ENCODE measurements at regions not wholly inside any gene's neighbourhood (a gene's known extent, or its start where the extent isn't known, plus 50 kb on each side); places are given as distances from the start of the nearest gene placed in this dataset.

DNA sequence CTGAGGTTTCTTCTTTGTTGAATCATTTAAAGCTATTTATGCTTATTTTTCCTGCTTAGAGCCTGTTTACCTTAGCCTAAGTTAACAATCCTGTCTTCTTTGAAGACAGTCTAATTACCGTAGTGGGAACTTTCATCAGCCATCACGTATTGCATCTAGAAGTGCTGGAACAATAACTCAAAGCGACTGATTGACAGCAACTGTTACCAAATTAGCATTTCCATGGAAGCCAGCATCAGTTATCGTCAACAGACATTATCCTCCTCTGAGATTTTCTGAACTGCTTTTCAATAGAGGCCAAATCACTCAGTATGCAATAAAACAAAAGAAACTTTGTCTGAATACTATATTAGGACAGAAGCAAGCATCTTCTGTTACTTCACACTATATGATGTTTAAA, 433.3 kb upstream of the SLITRK1 start:
- no peak for TF ChIP-seq POLR2A (IDR thresholded peaks at IDR 0.05)
- no peak for TF ChIP-seq POLR2AphosphoS5 (IDR thresholded peaks at IDR 0.05)
- no peak for TF ChIP-seq EP300 (IDR thresholded peaks at IDR 0.05)
- TF ChIP-seq, protein P1, sequence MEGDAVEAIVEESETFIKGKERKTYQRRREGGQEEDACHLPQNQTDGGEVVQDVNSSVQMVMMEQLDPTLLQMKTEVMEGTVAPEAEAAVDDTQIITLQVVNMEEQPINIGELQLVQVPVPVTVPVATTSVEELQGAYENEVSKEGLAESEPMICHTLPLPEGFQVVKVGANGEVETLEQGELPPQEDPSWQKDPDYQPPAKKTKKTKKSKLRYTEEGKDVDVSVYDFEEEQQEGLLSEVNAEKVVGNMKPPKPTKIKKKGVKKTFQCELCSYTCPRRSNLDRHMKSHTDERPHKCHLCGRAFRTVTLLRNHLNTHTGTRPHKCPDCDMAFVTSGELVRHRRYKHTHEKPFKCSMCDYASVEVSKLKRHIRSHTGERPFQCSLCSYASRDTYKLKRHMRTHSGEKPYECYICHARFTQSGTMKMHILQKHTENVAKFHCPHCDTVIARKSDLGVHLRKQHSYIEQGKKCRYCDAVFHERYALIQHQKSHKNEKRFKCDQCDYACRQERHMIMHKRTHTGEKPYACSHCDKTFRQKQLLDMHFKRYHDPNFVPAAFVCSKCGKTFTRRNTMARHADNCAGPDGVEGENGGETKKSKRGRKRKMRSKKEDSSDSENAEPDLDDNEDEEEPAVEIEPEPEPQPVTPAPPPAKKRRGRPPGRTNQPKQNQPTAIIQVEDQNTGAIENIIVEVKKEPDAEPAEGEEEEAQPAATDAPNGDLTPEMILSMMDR (IDR thresholded peaks at IDR 0.05) = no peak
- Histone ChIP-seq H3K27me3 (no peaks in the 10 kb centered on the region), H3K36me3 (no peaks in the 10 kb centered on the region), H3K9me3 (peaks cover 0 to 6% (median 0%) of the 10 kb centered on the region in 4 donors), H3K4me1 (no peaks in the 10 kb centered on the region), H3K27ac (no peak overlapping the region), H3K4me3 (no peak overlapping the region)
- WGBS, 5 donors = 51 to 58% (median 54%) methylated on average over 4 of the region's 4 CpGs
- no peak for DNase-seq
- intact Hi-C loops (cut with DNase I; ENCODE audit: low total_unique reads) = no loop called here

DNA sequence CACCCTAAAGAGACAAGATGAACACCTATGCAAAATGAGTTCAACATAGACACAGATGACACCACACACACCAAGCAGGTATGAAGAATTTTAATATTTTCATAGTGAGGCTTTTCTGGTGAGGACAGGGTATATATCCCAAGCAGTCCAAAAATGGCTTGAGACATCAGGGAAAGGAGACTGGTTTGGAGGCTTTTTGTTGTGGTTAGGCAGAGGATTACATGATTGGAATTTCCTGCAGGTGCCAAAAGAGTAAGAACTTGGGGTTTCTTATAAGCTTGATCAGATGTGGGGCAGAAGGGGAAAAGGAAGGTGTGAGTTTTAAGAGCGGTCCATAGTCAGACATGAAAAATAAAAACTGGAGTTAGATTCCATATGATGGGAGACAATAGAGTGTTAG, 420.8 kb upstream of the SLITRK1 start:
- DNase-seq = no peak
- WGBS, 5 donors = 80 to 95% (median 94%) methylated on average over 1 of the region's 1 CpG
- TF ChIP-seq POLR2AphosphoS5 (IDR thresholded peaks at IDR 0.05) (no peak), EP300 (IDR thresholded peaks at IDR 0.05) (no peak), POLR2A (IDR thresholded peaks at IDR 0.05) (no peak)
- TF ChIP-seq, protein P1 (IDR thresholded peaks at IDR 0.05) = no peak
- no peaks in the 10 kb centered on the region for H3K27me3 ChIP-seq
- H3K27ac ChIP-seq = no peak overlapping the region
- intact Hi-C loops (cut with DNase I; ENCODE audit: low total_unique reads) = no loop called here
- no peaks in the 10 kb centered on the region for H3K9me3 ChIP-seq
- H3K36me3 ChIP-seq = no peaks in the 10 kb centered on the region
- H3K4me3 ChIP-seq = no peak overlapping the region
- no peaks in the 10 kb centered on the region for H3K4me1 ChIP-seq

DNA sequence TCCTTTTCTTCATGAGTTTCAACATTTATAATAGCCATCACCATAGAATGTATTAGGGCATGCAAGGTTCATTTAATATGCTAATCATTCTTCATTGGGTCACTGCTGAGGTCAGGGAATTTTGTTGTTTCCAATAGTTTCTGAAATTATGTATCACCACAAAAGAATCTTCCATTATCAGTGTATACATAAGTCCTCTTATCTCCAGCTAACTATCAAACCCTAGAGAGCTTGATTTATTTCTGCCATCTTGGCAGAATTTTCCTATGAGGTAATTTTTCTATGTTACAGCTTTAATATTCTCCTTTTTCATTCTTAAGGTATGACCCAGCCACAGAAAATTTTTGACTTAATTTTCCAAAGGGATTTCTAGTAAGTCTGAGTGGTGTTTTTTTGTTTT, 415.0 kb upstream of the SLITRK1 start:
- Histone ChIP-seq H3K27me3 (no peaks in the 10 kb centered on the region), H3K4me1 (no peaks in the 10 kb centered on the region), H3K36me3 (no peaks in the 10 kb centered on the region), H3K27ac (no peak overlapping the region), H3K4me3 (no peak overlapping the region), H3K9me3 (no peaks in the 10 kb centered on the region)
- DNase-seq = no peak
- intact Hi-C loops (cut with DNase I; ENCODE audit: low total_unique reads) = no loop called here
- TF ChIP-seq POLR2AphosphoS5 (IDR thresholded peaks at IDR 0.05) = no peak
- TF ChIP-seq, protein P1 (IDR thresholded peaks at IDR 0.05) = no peak
- TF ChIP-seq POLR2A (IDR thresholded peaks at IDR 0.05) = no peak
- no peak for TF ChIP-seq EP300 (IDR thresholded peaks at IDR 0.05)

DNA sequence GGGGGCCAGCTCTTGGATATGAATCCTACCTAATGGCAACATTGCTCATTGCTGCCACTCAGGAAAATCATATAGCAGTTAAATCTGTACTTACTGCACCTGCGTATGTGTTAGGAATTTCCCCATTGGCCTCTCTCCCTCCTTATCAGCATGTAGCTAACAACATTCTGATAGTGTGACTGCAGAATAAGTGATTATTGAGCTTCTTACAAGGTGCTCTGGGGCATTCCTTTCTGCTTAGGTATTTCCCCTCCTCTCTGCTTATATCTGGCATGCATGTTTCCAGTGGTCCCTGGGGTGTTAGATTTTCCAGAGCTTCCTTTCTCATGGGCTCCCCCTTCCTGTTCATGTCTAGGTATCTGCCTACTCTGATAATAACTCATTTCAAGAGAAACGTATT, 414.1 kb upstream of the SLITRK1 start:
- intact Hi-C loops (cut with DNase I; ENCODE audit: low total_unique reads) = no loop called here
- peak in 1 of 2 donors; percentile 18 for DNase-seq
- no peaks in the 10 kb centered on the region for H3K27me3 ChIP-seq
- H3K4me1 ChIP-seq = no peaks in the 10 kb centered on the region
- no peak overlapping the region for H3K27ac ChIP-seq
- WGBS, 5 donors = 35 to 54% (median 41%) methylated on average over 2 of the region's 2 CpGs
- H3K36me3 ChIP-seq = no peaks in the 10 kb centered on the region
- TF ChIP-seq, protein P1 (IDR thresholded peaks at IDR 0.05) = no peak
- TF ChIP-seq POLR2A (IDR thresholded peaks at IDR 0.05) (no peak), EP300 (IDR thresholded peaks at IDR 0.05) (no peak), POLR2AphosphoS5 (IDR thresholded peaks at IDR 0.05) (no peak)
- no peak overlapping the region for H3K4me3 ChIP-seq
- no peaks in the 10 kb centered on the region for H3K9me3 ChIP-seq

Data from stomach (tissue), 8 donors.